Activated CD4-positive, alpha-beta T cell treated with anti-CD3 and anti-CD28 coated beads for 36 hours (primary cell): ENCODE measurements at regions not wholly inside any gene's neighbourhood (a gene's known extent, or its start where the extent isn't known, plus 50 kb on each side); places are given as distances from the start of the nearest gene placed in this dataset.
"Not testable (repeated sequence)": the region's sequence is repeated elsewhere in the genome, so short reads cannot be mapped to it uniquely, and the experiment has no call there.

Experiments used
- ATAC-seq: fragments of 200-7000 bp; cut with Tn5 transposase; one replicate; pipeline ENCODE4 v1.10.0; 2021; ENCODE audit warnings: mild to moderate bottlenecking, moderate library complexity
- CTCF ChIA-PET: fragments of 350-600 bp; sonication (Branson Sonifier 250); formaldehyde crosslinking; loops from one replicate; lab custom pipeline; 2021; ENCODE audit warnings: antibody characterized with exemption; lab: Charles Lee
- POLR2A ChIA-PET: fragments of 350-600 bp; sonication (Branson Sonifier 250); formaldehyde crosslinking; loops from one replicate; lab custom pipeline; 2021; ENCODE audit warnings: antibody characterized with exemption, inconsistent platforms; lab: Charles Lee
- DNase-seq: peaks from one replicate; pipeline ENCODE4 v3.0.0-alpha.2; 2020
- H3K27ac Mint-ChIP-seq: one replicate; pipeline ENCODE4 v1.8.0; 2021; ENCODE audit warnings: mixed read lengths
- H3K27me3 Mint-ChIP-seq: one replicate; pipeline ENCODE4 v1.8.0; 2021; ENCODE audit warnings: mixed read lengths
- H3K36me3 Mint-ChIP-seq: one replicate; pipeline ENCODE4 v1.8.0; 2021; ENCODE audit warnings: low read depth, mixed read lengths
- H3K4me1 Mint-ChIP-seq: one replicate; pipeline ENCODE4 v1.8.0; 2021; ENCODE audit warnings: mixed read lengths
- H3K4me3 Mint-ChIP-seq: one replicate; pipeline ENCODE4 v1.8.0; 2021; ENCODE audit warnings: mild to moderate bottlenecking, moderate library complexity, mixed read lengths
- H3K9me3 Mint-ChIP-seq: one replicate; pipeline ENCODE4 v1.8.0; 2021; ENCODE audit warnings: low read depth, mixed read lengths
- intact Hi-C, 2 experiments: fragments of 100-400 bp; cut with DNase I in 1 of 2; cut with micrococcal nuclease in 1 of 2; formaldehyde crosslinking; loops; one replicate each; pipeline versions ENCODE4 v1.14.2 to v1.15.1; 2022 to 2024; cut with DNase I, micrococcal nuclease

DNA sequence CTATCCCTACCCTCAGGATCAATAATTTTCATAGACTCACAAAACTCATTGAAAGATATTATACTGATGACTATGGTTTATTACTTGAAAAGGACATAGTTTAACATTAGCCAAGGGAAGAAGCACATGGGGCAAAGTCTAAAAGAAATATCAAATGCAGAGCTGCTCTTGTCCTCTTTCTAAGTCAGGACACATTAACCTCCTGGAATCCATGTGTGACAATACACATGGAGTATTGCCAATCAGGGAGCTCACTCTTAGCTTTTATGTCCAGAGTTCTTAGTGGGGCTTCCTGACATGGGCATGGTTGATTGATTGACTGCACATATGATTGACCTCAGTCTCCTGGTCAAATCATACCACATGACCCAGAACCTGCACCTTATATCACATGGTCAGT is 165.5 kb upstream of the COX7C start:
- H3K4me1 Mint-ChIP-seq: no peaks in the 10 kb centered on the region
- H3K27ac Mint-ChIP-seq: no peak overlapping the region
- ATAC-seq (no peak), DNase-seq (no peak)
- CTCF ChIA-PET: no interaction called here
- intact Hi-C loops: no loop called here
- POLR2A ChIA-PET: no interaction called here
- H3K27me3 Mint-ChIP-seq: no peaks in the 10 kb centered on the region
- no peaks in the 10 kb centered on the region for H3K36me3 Mint-ChIP-seq
- H3K9me3 Mint-ChIP-seq: peaks cover 3% of the 10 kb centered on the region
- H3K4me3 Mint-ChIP-seq: no peak overlapping the region

DNA sequence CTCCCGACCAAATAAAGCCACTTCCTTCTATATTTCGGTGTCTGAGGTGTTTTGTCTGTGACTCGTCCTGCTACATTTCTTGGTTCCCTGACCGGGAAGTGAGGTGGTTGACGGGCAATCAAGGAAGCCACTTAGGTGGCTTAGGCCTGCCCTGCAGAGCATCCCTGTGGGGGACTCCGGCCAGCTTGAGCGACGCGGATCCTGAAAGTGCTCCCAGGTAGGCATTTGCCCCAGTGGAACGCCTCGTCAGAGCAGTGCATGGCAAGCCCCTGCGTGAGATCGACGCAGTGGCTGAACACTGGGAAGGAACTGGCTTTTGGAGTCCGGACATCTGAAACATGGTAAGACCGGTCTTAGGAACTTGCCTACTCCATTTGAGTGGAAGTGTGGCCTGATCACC is 157.2 kb upstream of the COX7C start:
- no peaks in the 10 kb centered on the region for H3K27me3 Mint-ChIP-seq
- CTCF ChIA-PET: no interaction called here
- H3K27ac Mint-ChIP-seq: no peak overlapping the region
- H3K36me3 Mint-ChIP-seq: peaks cover 3% of the 10 kb centered on the region
- intact Hi-C loops: no loop called here
- DNase-seq (no peak), ATAC-seq (no peak)
- H3K4me1 Mint-ChIP-seq: no peaks in the 10 kb centered on the region
- POLR2A ChIA-PET: no interaction called here
- peaks cover 23% of the 10 kb centered on the region for H3K9me3 Mint-ChIP-seq
- no peak overlapping the region for H3K4me3 Mint-ChIP-seq

DNA sequence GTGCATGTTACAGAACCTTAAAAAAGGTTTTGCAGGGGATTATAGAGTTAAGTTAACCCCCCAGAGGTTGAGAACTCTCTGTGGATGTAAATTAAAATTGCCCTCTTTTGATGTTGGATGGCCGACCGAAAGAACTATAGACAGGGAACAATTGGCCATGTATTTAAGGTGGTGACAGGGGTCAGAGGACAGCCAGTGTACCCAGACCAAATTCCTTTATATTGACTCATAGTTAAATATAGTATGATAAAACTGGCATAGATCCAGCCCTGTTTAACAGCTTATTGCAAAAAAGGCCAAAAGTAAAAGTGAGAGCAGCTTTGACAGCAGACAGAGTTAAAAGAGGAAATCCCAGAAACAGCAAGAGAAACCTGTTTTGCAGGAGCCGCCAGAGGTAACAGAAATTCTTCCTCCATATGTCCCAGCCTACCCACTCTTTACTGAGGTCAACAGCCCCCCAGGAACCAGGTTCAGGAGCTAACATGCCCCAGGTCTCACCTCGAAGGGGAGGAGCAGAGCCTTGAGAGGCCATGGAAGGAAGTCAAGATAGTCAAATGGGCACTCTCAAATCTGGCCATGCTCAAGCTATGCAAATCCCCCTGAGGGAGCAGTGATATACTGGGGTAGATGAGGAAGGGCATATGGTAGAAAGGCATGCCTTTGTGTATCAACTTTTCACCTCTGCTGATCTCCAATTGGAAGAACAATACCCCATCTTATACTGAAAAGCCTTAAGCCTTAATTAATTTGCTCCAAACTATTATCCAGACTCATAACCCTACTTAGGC is 156.4 kb upstream of the COX7C start:
- intact Hi-C loops: no loop called here
- Mint-ChIP-seq H3K27ac (no peak overlapping the region), H3K4me3 (no peak overlapping the region), H3K4me1 (no peaks in the 10 kb centered on the region), H3K27me3 (no peaks in the 10 kb centered on the region), H3K36me3 (peaks cover 5% of the 10 kb centered on the region), H3K9me3 (peaks cover 28% of the 10 kb centered on the region)
- CTCF ChIA-PET: no interaction called here
- ATAC-seq (no peak), DNase-seq (no peak)
- POLR2A ChIA-PET: no interaction called here

DNA sequence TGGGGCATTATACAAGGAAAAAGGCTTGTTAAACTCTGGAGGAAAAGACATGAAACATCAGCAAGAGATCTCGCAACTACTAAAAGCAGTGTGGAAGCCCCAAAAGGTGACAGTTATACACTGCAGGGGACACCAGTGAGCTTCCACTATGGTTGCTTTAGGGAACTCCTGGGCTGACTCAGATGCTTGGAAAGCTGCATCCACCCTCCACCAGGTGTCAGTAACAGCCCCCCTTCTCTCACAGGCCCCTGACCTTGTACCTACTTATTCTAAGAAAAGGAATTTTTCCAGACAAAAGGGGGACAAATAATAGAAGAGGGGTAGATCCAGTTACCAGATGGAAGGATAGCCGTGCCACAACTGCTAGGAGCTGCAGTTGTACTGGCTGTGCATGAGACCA is 154.4 kb upstream of the COX7C start:
- no peak for ATAC-seq
- peaks cover 5% of the 10 kb centered on the region for H3K36me3 Mint-ChIP-seq
- H3K27me3 Mint-ChIP-seq: no peaks in the 10 kb centered on the region
- intact Hi-C loops: no loop called here
- H3K27ac Mint-ChIP-seq: no peak overlapping the region
- peaks cover 28% of the 10 kb centered on the region for H3K9me3 Mint-ChIP-seq
- no peak for DNase-seq
- CTCF ChIA-PET: no interaction called here
- H3K4me1 Mint-ChIP-seq: no peaks in the 10 kb centered on the region
- H3K4me3 Mint-ChIP-seq: no peak overlapping the region
- POLR2A ChIA-PET: no interaction called here

DNA sequence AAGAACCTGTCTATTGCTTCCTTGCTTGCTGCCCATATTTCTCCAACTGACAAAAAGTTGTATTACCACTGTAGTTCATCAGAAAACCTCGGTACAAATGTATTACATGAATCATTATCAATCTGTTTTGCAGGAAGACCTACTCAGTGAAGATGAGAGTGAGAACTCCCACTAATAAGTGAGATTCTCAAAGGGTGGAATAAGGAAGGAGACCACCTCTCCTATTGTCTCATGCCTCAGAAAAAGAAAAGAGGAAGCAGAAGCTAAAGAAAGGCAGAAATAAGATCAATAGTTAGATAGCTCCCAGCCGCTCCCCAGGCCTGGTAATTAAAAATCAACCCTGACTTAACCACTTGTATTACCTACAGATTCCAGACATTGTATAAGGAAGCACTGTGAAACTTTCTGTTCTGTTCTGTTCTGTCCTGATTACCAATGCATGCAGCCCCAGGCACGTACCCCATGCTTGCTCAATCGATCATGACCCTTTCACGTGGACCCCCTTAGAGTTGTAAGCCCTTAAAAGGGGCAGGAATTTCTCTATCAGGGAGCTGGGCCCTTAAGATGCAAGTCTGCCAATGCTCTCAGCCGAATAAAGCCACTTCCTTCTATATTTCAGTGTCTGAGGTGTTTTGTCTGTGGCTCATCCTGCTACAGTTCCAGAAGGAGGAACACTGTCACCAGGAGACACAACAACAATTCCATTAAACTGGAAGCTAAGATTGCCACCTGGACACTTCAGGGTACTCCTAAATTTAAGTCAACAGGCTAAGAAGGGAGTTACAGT is 152.5 kb upstream of the COX7C start:
- no peaks in the 10 kb centered on the region for H3K4me1 Mint-ChIP-seq
- CTCF ChIA-PET: no interaction called here

DNA sequence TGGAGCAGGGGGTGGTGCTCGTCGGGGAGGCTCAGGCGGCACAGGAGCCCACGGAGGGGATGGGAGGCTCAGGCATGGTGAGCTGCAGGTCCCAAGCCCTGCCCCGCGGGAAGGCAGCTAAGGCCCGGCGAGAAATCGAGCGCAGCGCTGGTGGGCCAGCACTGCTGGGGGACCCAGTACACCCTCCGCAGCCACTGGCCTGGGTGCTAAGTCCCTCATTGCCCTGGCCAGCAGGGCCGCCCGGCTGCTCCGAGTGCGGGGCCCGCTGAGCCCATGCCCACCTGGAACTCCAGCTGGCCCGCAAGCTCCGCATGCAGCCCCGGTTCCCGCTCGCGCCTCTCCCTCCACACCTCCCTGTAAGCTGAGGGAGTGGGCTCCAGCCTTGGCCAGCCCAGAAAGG is 151.0 kb upstream of the COX7C start:
- DNase-seq, POLR2A ChIA-PET, ATAC-seq, H3K36me3 Mint-ChIP-seq, H3K27me3 Mint-ChIP-seq, H3K4me3 Mint-ChIP-seq, intact Hi-C loops, H3K27ac Mint-ChIP-seq, CTCF ChIA-PET, H3K4me1 Mint-ChIP-seq: not testable (repeated sequence)
- H3K9me3 Mint-ChIP-seq: peaks cover 22% of the 10 kb centered on the region

More for the DNA sequence above, 152.5 kb upstream of the COX7C start:
- Mint-ChIP-seq H3K27ac (no peak overlapping the region), H3K4me3 (no peak overlapping the region), H3K27me3 (peaks cover 2% of the 10 kb centered on the region), H3K36me3 (peaks cover 5% of the 10 kb centered on the region), H3K9me3 (peaks cover 22% of the 10 kb centered on the region)
- intact Hi-C loops: no loop called here
- DNase-seq: no peak
- ATAC-seq: no peak
- POLR2A ChIA-PET: no interaction called here

DNA sequence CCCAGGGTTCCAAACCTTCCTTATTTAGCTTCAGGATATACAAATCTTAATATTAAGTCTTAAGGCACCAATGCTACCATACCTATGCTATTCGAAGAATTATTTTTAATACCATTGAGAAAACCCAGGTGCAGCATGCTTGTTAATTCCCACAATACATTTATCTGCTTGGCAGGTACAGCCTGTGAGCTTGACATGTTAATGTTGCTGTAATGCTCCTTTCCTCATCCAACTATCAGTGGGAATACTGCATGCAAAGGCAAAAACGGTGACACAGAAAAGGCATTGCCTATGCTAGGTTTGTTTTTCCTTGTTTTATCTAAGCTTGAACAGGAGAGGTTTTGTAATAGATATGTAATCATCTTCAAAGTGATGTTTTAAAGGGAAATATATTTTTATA is 135.7 kb upstream of the COX7C start:
- no peak for DNase-seq
- Mint-ChIP-seq H3K36me3 (no peaks in the 10 kb centered on the region), H3K27ac (no peak overlapping the region), H3K4me1 (no peaks in the 10 kb centered on the region), H3K9me3 (peaks cover 4% of the 10 kb centered on the region), H3K27me3 (peaks cover 2% of the 10 kb centered on the region), H3K4me3 (no peak overlapping the region)
- ChIA-PET POLR2A (no interaction called here), CTCF (no interaction called here)
- no peak for ATAC-seq
- intact Hi-C loops: no loop called here

DNA sequence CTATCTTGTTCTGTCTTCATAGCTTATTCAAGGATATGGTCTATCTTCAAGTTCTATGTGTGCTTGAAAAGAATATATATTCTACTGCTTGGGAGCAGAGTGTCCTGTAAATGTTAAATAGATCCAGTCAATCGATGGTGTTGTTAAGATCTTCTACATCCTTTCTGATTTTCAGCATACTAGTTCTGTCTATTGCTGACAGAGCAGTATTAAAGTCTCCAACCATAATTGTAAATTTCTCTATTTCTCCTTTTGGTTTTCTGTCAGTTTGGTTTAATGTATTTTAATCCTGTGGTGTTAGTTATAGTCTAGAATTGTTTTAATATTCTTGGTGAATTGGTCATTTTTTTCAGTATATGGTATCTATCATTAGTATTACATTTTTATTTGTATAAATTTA is 124.0 kb upstream of the COX7C start:
- CTCF ChIA-PET: interaction anchor here (0.7 kb wide), 1 partner anchor 289 kb away, joined by 4 read pairs; no protein-coding TSS in a partner anchor
- Mint-ChIP-seq H3K4me3 (no peak overlapping the region), H3K4me1 (no peaks in the 10 kb centered on the region), H3K27me3 (peaks cover 4% of the 10 kb centered on the region), H3K9me3 (no peaks in the 10 kb centered on the region), H3K27ac (no peak overlapping the region), H3K36me3 (no peaks in the 10 kb centered on the region)
- DNase-seq (no peak), ATAC-seq (no peak)
- POLR2A ChIA-PET: no interaction called here
- intact Hi-C loops: no loop called here

DNA sequence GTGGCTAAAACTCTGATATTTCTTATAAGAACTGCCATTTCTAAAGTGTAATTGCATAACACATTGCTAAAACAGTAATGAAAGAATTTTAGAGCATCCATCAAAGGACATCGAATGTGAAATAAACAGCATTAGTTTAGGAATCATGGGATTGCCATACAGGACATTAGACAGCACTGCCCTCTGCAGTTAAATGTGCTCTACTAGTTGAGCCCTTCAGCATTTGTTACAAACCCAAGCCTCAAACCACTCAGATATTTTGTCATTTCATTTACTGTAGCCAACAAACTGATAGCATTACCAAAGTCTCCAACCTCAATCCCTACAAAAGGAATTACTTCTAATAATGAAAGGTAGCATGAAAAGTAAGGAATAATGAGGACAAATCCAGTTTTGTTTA is 116.8 kb upstream of the COX7C start:
- Mint-ChIP-seq H3K27ac (no peak overlapping the region), H3K4me3 (no peak overlapping the region), H3K36me3 (no peaks in the 10 kb centered on the region), H3K4me1 (no peaks in the 10 kb centered on the region), H3K27me3 (peaks cover 5% of the 10 kb centered on the region), H3K9me3 (no peaks in the 10 kb centered on the region)
- POLR2A ChIA-PET: no interaction called here
- CTCF ChIA-PET: no interaction called here
- intact Hi-C loops: no loop called here
- ATAC-seq: no peak
- no peak for DNase-seq

DNA sequence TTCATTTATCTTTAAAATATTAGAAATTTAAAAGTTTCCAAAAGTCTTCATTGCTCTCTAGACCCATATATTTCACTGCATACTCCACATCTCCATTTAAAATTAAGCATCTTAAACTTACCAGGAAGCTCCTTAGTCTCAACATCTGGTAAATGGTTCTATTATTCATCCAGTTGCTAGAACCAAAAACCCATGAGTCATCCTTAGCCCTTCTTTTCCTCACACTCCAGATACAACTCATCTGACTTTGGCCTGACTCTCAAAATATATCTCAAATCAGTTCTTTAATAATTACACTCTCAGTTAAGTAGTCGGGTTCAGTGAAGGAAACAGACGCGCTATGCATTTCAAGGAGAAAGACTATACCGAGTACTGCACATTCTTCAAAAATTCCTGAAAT is 110.2 kb upstream of the COX7C start:
- no peaks in the 10 kb centered on the region for H3K4me1 Mint-ChIP-seq
- POLR2A ChIA-PET: no interaction called here

DNA sequence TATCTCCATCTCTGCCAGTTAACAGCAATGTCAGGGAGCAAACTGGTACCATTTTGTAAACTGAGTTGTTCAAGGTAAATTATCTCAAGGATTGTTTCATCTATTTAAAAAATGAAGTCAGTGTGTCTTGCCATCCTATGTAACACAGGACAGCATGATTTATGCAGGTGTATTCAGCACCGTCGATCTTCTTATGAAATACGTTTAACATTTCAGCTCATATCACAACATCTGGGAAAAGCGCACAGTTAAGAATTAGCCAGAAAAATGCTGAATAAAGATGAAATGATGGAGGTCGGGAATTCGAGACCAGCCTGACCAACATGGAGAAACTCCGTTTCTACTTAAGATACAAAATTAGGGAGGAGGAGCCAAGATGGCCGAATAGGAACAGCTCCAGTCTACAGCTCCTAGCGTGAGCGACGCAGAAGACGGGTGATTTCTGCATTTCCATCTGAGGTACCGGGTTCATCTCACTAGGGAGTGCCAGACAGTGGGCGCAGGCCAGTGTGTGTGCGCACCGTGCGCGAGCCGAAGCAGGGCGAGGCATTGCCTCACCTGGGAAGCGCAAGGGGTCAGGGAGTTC is 107.3 kb upstream of the COX7C start:
- H3K27me3 Mint-ChIP-seq, ATAC-seq, H3K27ac Mint-ChIP-seq, CTCF ChIA-PET, intact Hi-C loops, POLR2A ChIA-PET, H3K36me3 Mint-ChIP-seq, H3K4me3 Mint-ChIP-seq, H3K9me3 Mint-ChIP-seq, DNase-seq, H3K4me1 Mint-ChIP-seq: not testable (repeated sequence)

More for the DNA sequence above, 110.2 kb upstream of the COX7C start:
- CTCF ChIA-PET: no interaction called here
- Mint-ChIP-seq H3K36me3 (no peaks in the 10 kb centered on the region), H3K27me3 (no peaks in the 10 kb centered on the region), H3K4me3 (no peak overlapping the region), H3K9me3 (peaks cover 5% of the 10 kb centered on the region), H3K27ac (no peak overlapping the region)
- ATAC-seq (no peak), DNase-seq (no peak)
- intact Hi-C loops: no loop called here

DNA sequence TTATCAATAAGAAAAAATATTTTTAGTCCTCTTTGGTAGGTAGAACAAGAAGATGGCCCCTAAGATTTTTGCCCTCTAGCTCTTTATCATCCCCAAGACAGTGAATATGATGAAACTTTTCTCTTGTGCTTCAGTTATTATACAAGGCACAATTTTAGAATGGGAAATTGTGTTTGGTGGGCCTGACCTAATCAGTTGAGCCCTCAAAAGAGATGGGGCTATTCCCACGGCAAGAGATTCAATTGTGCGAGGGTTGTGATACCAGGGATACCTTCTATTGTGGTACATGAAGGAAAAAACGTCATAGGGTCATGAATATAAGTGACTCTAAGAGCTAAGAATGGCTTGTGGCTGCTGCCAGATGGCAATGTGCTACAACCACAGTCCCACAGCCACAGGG is 94.0 kb upstream of the COX7C start:
- Mint-ChIP-seq H3K27ac (no peak overlapping the region), H3K4me1 (no peaks in the 10 kb centered on the region), H3K9me3 (no peaks in the 10 kb centered on the region), H3K36me3 (no peaks in the 10 kb centered on the region), H3K27me3 (no peaks in the 10 kb centered on the region), H3K4me3 (no peak overlapping the region)
- ATAC-seq: no peak
- POLR2A ChIA-PET: no interaction called here
- intact Hi-C loops: no loop called here
- CTCF ChIA-PET: no interaction called here
- no peak for DNase-seq
